ENCODE measurements at regions not wholly inside any gene's neighbourhood (a gene's known extent, or its start where the extent isn't known, plus 50 kb on each side); places are given as distances from the start of the nearest gene placed in this dataset.

DNA sequence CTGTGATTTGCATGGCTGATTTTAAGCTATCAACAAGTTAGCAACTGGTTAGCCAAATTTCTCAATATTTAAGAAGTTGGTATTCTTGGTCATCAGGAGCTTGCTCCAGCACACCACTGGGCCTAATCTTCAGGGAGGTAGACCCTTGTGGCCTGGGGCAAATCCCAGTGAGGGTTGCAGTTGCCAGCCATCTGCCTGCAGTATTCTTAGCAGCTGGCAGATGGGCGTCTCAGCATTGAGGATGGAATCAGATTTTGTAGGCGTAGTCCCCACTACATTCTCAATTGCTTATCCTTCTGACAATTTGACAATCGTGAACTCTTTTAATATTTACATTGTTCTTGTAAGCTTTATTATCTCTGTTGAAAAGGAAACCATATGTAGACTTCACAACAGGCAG lies 1266.2 kb downstream of the SLITRK5 start:
- Histone ChIP-seq H2AFZ (ENCODE audit: low read depth, low read length, poor library complexity, severe bottlenecking) (no peak overlapping the region), H3K9ac (ENCODE audit: low read length) (no peak overlapping the region), H3K27ac (ENCODE audit: low read depth, low read length) (no peak overlapping the region), H3K4me1 (ENCODE audit: control insufficient read depth in 1 of 2, insufficient read depth in 2 of 2, low read length in 2 of 2) (no peaks in the 10 kb centered on the region), H3K4me2 (ENCODE audit: low read length) (no peak overlapping the region), H3K27me3 (ENCODE audit: insufficient read depth, low read length) (no peaks in the 10 kb centered on the region), H4K20me1 (ENCODE audit: insufficient read depth) (no peaks in the 10 kb centered on the region), H3K36me3 (ENCODE audit: control insufficient read depth in 1 of 2, insufficient read depth in 2 of 2, low read length in 2 of 2) (no peaks in the 10 kb centered on the region), H3K9me3 (ENCODE audit: control insufficient read depth in 1 of 2, insufficient read depth in 1 of 2, low read depth in 1 of 2, low read length in 2 of 2) (peaks cover 0 to 5% of the 10 kb centered on the region in 2 experiments; a peak in 1 of 4 replicates), H3K4me3 (replicated peaks in 1 of 2; ENCODE audit: low read depth in 1 of 2, low read length in 2 of 2) (no peak overlapping the region), H3K9me2 (ENCODE audit: insufficient read depth) (no peaks in the 10 kb centered on the region), H3K79me2 (ENCODE audit: insufficient read depth, low read length) (no peaks in the 10 kb centered on the region)
- ChIA-PET POLR2A (no interaction called here), RAD21 (ENCODE audit: low non-redundant PET in 1 of 2, low total read pairs in 2 of 2, uncharacterized antibody in 2 of 2, unreplicated experiment in 2 of 2) (no interaction called here), CTCF (no interaction called here)
- no peak for DNase-seq (ENCODE audit: low read depth, low spot score)
- TF ChIP-seq, protein P1, sequence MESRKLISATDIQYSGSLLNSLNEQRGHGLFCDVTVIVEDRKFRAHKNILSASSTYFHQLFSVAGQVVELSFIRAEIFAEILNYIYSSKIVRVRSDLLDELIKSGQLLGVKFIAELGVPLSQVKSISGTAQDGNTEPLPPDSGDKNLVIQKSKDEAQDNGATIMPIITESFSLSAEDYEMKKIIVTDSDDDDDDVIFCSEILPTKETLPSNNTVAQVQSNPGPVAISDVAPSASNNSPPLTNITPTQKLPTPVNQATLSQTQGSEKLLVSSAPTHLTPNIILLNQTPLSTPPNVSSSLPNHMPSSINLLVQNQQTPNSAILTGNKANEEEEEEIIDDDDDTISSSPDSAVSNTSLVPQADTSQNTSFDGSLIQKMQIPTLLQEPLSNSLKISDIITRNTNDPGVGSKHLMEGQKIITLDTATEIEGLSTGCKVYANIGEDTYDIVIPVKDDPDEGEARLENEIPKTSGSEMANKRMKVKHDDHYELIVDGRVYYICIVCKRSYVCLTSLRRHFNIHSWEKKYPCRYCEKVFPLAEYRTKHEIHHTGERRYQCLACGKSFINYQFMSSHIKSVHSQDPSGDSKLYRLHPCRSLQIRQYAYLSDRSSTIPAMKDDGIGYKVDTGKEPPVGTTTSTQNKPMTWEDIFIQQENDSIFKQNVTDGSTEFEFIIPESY (IDR thresholded peaks at IDR 0.05; ENCODE audit: extremely low read depth, insufficient replicate concordance, low read length), result no peak
- TF ChIP-seq SRF (IDR thresholded peaks at IDR 0.05; ENCODE audit: low read depth) (no peak), TCF7L2 (IDR thresholded peaks at IDR 0.05; ENCODE audit: borderline replicate concordance, extremely low read depth, insufficient read depth, insufficient read length) (no peak), ZFX (IDR thresholded peaks at IDR 0.05) (no peak)
- intact Hi-C loops (cut with micrococcal nuclease), result no loop called here
- no peak for ATAC-seq
- BruUV-seq (replicated peaks), result no TSS peak

DNA sequence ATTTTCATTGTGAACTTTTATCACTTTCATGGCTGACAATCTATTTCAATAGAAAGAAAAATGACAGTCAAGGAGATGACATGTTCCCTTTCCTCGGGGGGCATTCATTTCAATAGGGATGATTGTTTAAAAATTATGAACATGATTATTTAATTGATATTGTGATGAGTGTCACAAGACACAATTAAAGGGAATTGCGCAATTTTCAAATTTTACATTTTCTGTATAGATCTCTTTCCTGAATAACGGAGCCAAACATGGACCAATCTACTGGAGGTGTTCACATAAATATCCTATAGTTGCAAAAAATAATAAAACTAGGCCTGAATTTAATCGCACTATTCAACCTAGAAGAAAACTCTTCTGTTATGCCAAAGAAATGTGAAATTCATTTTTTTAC lies 1274.6 kb downstream of the SLITRK5 start:
- Histone ChIP-seq H2AFZ (ENCODE audit: low read depth, low read length, poor library complexity, severe bottlenecking) (no peak overlapping the region), H3K9me3 (ENCODE audit: control insufficient read depth in 1 of 2, insufficient read depth in 1 of 2, low read depth in 1 of 2, low read length in 2 of 2) (no peaks in the 10 kb centered on the region), H3K27ac (ENCODE audit: low read depth, low read length) (no peak overlapping the region), H3K4me1 (ENCODE audit: control insufficient read depth in 1 of 2, insufficient read depth in 2 of 2, low read length in 2 of 2) (no peaks in the 10 kb centered on the region), H3K9ac (ENCODE audit: low read length) (no peak overlapping the region), H3K79me2 (ENCODE audit: insufficient read depth, low read length) (no peaks in the 10 kb centered on the region), H3K4me3 (replicated peaks in 1 of 2; ENCODE audit: low read depth in 1 of 2, low read length in 2 of 2) (no peak overlapping the region), H3K27me3 (ENCODE audit: insufficient read depth, low read length) (no peaks in the 10 kb centered on the region), H3K4me2 (ENCODE audit: low read length) (no peak overlapping the region), H3K36me3 (ENCODE audit: control insufficient read depth in 1 of 2, insufficient read depth in 2 of 2, low read length in 2 of 2) (no peaks in the 10 kb centered on the region), H3K9me2 (ENCODE audit: insufficient read depth) (no peaks in the 10 kb centered on the region), H4K20me1 (ENCODE audit: insufficient read depth) (no peaks in the 10 kb centered on the region)
- DNase-seq (ENCODE audit: low read depth, low spot score) (no peak), ATAC-seq (no peak)
- no TSS peak for BruUV-seq (replicated peaks)
- ChIA-PET POLR2A (no interaction called here), CTCF (no interaction called here), RAD21 (ENCODE audit: low non-redundant PET in 1 of 2, low total read pairs in 2 of 2, uncharacterized antibody in 2 of 2, unreplicated experiment in 2 of 2) (no interaction called here)
- TF ChIP-seq, protein P2, sequence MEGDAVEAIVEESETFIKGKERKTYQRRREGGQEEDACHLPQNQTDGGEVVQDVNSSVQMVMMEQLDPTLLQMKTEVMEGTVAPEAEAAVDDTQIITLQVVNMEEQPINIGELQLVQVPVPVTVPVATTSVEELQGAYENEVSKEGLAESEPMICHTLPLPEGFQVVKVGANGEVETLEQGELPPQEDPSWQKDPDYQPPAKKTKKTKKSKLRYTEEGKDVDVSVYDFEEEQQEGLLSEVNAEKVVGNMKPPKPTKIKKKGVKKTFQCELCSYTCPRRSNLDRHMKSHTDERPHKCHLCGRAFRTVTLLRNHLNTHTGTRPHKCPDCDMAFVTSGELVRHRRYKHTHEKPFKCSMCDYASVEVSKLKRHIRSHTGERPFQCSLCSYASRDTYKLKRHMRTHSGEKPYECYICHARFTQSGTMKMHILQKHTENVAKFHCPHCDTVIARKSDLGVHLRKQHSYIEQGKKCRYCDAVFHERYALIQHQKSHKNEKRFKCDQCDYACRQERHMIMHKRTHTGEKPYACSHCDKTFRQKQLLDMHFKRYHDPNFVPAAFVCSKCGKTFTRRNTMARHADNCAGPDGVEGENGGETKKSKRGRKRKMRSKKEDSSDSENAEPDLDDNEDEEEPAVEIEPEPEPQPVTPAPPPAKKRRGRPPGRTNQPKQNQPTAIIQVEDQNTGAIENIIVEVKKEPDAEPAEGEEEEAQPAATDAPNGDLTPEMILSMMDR (IDR thresholded peaks at IDR 0.05 in 2 of 3, conservative IDR thresholded peaks at IDR 0.05 in 1 of 3; ENCODE audit: borderline replicate concordance in 1 of 3, insufficient read depth in 1 of 3, low read depth in 2 of 3, low read length in 2 of 3), result no peak
- TF ChIP-seq POLR2AphosphoS5 (IDR thresholded peaks at IDR 0.05; ENCODE audit: low read depth, low read length) (no peak), ZNF274 (IDR thresholded peaks at IDR 0.05; ENCODE audit: low read depth, low read length) (no peak), FOSL1 (IDR thresholded peaks at IDR 0.05; ENCODE audit: low read depth) (no peak), ELF1 (IDR thresholded peaks at IDR 0.05; ENCODE audit: borderline replicate concordance, low read depth) (no peak), SIN3A (IDR thresholded peaks at IDR 0.05; ENCODE audit: low read depth) (no peak), TCF7L2 (IDR thresholded peaks at IDR 0.05; ENCODE audit: borderline replicate concordance, extremely low read depth, insufficient read depth, insufficient read length) (no peak), ZFX (IDR thresholded peaks at IDR 0.05) (no peak), POLR2A (IDR thresholded peaks at IDR 0.05; ENCODE audit: borderline replicate concordance, extremely low read depth, insufficient read depth, insufficient read length) (no peak), YY1 (IDR thresholded peaks at IDR 0.05; ENCODE audit: extremely low read depth, insufficient replicate concordance, low read depth, low read length) (no peak), RAD21 (IDR thresholded peaks at IDR 0.05; ENCODE audit: low read depth) (no peak)
- TF ChIP-seq, protein P3, sequence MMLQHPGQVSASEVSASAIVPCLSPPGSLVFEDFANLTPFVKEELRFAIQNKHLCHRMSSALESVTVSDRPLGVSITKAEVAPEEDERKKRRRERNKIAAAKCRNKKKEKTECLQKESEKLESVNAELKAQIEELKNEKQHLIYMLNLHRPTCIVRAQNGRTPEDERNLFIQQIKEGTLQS (IDR thresholded peaks at IDR 0.05), result no peak
- TF ChIP-seq, protein P4, sequence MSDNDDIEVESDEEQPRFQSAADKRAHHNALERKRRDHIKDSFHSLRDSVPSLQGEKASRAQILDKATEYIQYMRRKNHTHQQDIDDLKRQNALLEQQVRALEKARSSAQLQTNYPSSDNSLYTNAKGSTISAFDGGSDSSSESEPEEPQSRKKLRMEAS (IDR thresholded peaks at IDR 0.05), result no peak
- intact Hi-C loops (cut with micrococcal nuclease), result no loop called here

Data from HCT116 (cell line).